Hepatocyte (in vitro differentiated cells): ENCODE measurements at regions not wholly inside any gene's neighbourhood (a gene's known extent, or its start where the extent isn't known, plus 50 kb on each side); places are given as distances from the start of the nearest gene placed in this dataset.
A peak's percentile ranks its signal among the peaks of the same experiment; 100 is the strongest.

Experiments used
- DNase-seq: peaks from one replicate; pipeline ENCODE4 v3.0.0-alpha.2; 2016; ENCODE audit warnings: low spot score
- H2AFZ ChIP-seq: fragments of 200-600 bp; sonication (generic); 2 replicates; pipeline ENCODE4 v1.6.0; 2016; ENCODE audit warnings: antibody characterized with exemption, mild to moderate bottlenecking
- H3K27ac ChIP-seq: fragments of 200-600 bp; sonication (generic); 2 replicates; pipeline ENCODE4 v1.5.1; 2016; ENCODE audit warnings: mild to moderate bottlenecking
- H3K27me3 ChIP-seq: fragments of 200-600 bp; sonication (generic); 2 replicates; pipeline ENCODE4 v1.6.1; 2016
- H3K36me3 ChIP-seq: fragments of 200-600 bp; sonication (generic); replicated peaks from 2 replicates; pipeline ENCODE4 v1.5.1; 2016; ENCODE audit warnings: low read depth; ENCODE audit not compliant: insufficient read depth
- H3K4me1 ChIP-seq: fragments of 200-600 bp; sonication (generic); 2 replicates; pipeline ENCODE4 v1.5.1; 2016; ENCODE audit warnings: mild to moderate bottlenecking, moderate library complexity; ENCODE audit not compliant: insufficient read depth
- H3K4me2 ChIP-seq: fragments of 200-600 bp; sonication (generic); 2 replicates; pipeline ENCODE4 v1.6.0; 2016
- H3K4me3 ChIP-seq: fragments of 200-600 bp; sonication (generic); 2 replicates; pipeline ENCODE4 v1.5.1; 2016; ENCODE audit warnings: mild to moderate bottlenecking
- H3K79me2 ChIP-seq: fragments of 200-600 bp; sonication (generic); 2 replicates; pipeline ENCODE4 v1.6.0; 2017; ENCODE audit warnings: mild to moderate bottlenecking
- H3K9me2 ChIP-seq: fragments of 200-600 bp; sonication (generic); replicated peaks from 2 replicates; pipeline ENCODE4 v1.6.0; 2017; ENCODE audit warnings: mild to moderate bottlenecking; ENCODE audit not compliant: insufficient read depth
- H3K9me3 ChIP-seq: fragments of 200-600 bp; sonication (generic); 2 replicates; pipeline ENCODE4 v1.5.1; 2016; ENCODE audit warnings: low read depth, mild to moderate bottlenecking
- H4K20me1 ChIP-seq: fragments of 200-600 bp; sonication (generic); 2 replicates; pipeline ENCODE4 v1.6.0; 2016; ENCODE audit warnings: mild to moderate bottlenecking; ENCODE audit not compliant: insufficient read depth, poor library complexity, severe bottlenecking
- EZH2 ChIP-seq: fragments of 200-600 bp; sonication (generic); IDR thresholded peaks from 2 replicates; pipeline ENCODE4 v1.6.1; 2016; ENCODE audit warnings: antibody characterized with exemption, mild to moderate bottlenecking, borderline replicate concordance
- EZH2phosphoT487 ChIP-seq: fragments of 200-600 bp; sonication (generic); IDR thresholded peaks from one replicate; pipeline ENCODE4 v1.6.1; 2018; ENCODE audit warnings: antibody characterized with exemption, mild to moderate bottlenecking, low read depth, moderate library complexity; ENCODE audit not compliant: unreplicated experiment, severe bottlenecking
- WGBS: methylation state at CpG from one replicate; pipeline ENCODE4 v1.1.6; 2016; ENCODE audit warnings: low lambda C conversion rate; ENCODE audit errors: missing lambda C conversion rate; 5-methylcytosine and 5-hydroxymethylcytosine counted together
- TF ChIP-seq, protein P1 (sequence below): fragments of 200-600 bp; sonication (generic); IDR thresholded peaks from 2 replicates; pipeline ENCODE4 v1.5.1; 2016; ENCODE audit warnings: antibody characterized with exemption, mild to moderate bottlenecking; ENCODE audit not compliant: poor library complexity

DNA sequence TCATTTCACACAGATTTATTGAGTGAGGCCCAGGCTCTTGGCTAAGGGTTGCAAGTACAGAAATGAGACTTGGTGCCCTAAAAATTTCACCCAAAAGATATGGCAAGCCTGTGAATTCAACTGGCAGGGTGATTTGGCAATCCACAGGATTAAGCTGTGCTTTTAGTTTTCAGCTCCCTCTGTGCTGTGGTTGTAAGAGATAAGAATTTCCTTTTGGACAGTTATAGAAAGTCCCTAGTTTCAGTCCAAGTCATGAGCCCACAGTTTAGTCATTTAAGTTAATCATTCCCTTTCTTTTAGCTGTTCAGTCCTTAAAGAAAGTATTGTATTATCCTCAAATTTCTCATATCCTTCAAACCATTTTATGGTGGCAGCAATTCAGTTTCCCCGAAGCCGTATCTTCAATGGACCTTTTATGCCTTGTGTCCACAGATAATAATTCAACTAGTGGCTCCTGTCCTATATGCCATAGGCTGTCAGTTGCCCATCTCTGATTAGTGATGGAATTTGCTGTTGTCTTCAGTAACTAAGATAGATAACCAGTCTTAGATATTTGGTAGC is 73.4 kb upstream of the NAMPT start:
- Histone ChIP-seq H3K36me3 (no peaks in the 10 kb centered on the region), H3K4me2 (no peak overlapping the region), H3K9me3 (no peaks in the 10 kb centered on the region), H3K4me3 (no peak overlapping the region), H3K27me3 (no peaks in the 10 kb centered on the region), H3K4me1 (peaks cover 12% of the 10 kb centered on the region), H4K20me1 (no peaks in the 10 kb centered on the region), H2AFZ (no peak overlapping the region), H3K9me2 (no peaks in the 10 kb centered on the region), H3K27ac (peak overlapping the region; percentile 53), H3K79me2 (no peaks in the 10 kb centered on the region)
- TF ChIP-seq EZH2phosphoT487 (no peak), EZH2 (no peak)
- TF ChIP-seq, protein P1, sequence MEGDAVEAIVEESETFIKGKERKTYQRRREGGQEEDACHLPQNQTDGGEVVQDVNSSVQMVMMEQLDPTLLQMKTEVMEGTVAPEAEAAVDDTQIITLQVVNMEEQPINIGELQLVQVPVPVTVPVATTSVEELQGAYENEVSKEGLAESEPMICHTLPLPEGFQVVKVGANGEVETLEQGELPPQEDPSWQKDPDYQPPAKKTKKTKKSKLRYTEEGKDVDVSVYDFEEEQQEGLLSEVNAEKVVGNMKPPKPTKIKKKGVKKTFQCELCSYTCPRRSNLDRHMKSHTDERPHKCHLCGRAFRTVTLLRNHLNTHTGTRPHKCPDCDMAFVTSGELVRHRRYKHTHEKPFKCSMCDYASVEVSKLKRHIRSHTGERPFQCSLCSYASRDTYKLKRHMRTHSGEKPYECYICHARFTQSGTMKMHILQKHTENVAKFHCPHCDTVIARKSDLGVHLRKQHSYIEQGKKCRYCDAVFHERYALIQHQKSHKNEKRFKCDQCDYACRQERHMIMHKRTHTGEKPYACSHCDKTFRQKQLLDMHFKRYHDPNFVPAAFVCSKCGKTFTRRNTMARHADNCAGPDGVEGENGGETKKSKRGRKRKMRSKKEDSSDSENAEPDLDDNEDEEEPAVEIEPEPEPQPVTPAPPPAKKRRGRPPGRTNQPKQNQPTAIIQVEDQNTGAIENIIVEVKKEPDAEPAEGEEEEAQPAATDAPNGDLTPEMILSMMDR: no peak
- 61% methylated on average over 2 of the region's 2 CpGs for WGBS
- peak; percentile 23 for DNase-seq

GRCh38 chr7:106357675-106358074 is 72.9 kb upstream of the NAMPT start:
- WGBS: 89% methylated on average over 4 of the region's 4 CpGs
- Histone ChIP-seq H3K27ac (peak overlapping the region; percentile 53), H3K79me2 (no peaks in the 10 kb centered on the region), H3K9me3 (no peaks in the 10 kb centered on the region), H3K36me3 (no peaks in the 10 kb centered on the region), H3K4me2 (no peak overlapping the region), H3K4me3 (no peak overlapping the region), H4K20me1 (no peaks in the 10 kb centered on the region), H3K9me2 (no peaks in the 10 kb centered on the region), H3K27me3 (no peaks in the 10 kb centered on the region), H3K4me1 (peaks cover 12% of the 10 kb centered on the region), H2AFZ (no peak overlapping the region)
- no peak for DNase-seq
- TF ChIP-seq EZH2: no peak
- TF ChIP-seq, protein P1: no peak
- no peak for TF ChIP-seq EZH2phosphoT487

GRCh38 chr7:106354822-106355221 is 70.0 kb upstream of the NAMPT start:
- WGBS: 87% methylated on average over 3 of the region's 3 CpGs
- Histone ChIP-seq H3K4me3 (no peak overlapping the region), H2AFZ (no peak overlapping the region), H3K27ac (no peak overlapping the region), H3K9me3 (no peaks in the 10 kb centered on the region), H3K79me2 (no peaks in the 10 kb centered on the region), H3K9me2 (no peaks in the 10 kb centered on the region), H4K20me1 (no peaks in the 10 kb centered on the region), H3K4me1 (peaks cover 12% of the 10 kb centered on the region), H3K36me3 (no peaks in the 10 kb centered on the region), H3K27me3 (no peaks in the 10 kb centered on the region), H3K4me2 (no peak overlapping the region)
- no peak for TF ChIP-seq EZH2
- TF ChIP-seq, protein P1: no peak
- TF ChIP-seq EZH2phosphoT487: no peak
- DNase-seq: no peak
